Activated T-cell treated with anti-CD3 and anti-CD28 coated beads, Interleukin-2, amount 50 U/mL, for 48 hours (primary cell): ENCODE measurements at regions not wholly inside any gene's neighbourhood (a gene's known extent, or its start where the extent isn't known, plus 50 kb on each side); places are given as distances from the start of the nearest gene placed in this dataset.

Experiments used
- DNase-seq, 2 experiments: peaks; one replicate each; pipeline ENCODE4 v3.0.0-alpha.2; 2020

DNA sequence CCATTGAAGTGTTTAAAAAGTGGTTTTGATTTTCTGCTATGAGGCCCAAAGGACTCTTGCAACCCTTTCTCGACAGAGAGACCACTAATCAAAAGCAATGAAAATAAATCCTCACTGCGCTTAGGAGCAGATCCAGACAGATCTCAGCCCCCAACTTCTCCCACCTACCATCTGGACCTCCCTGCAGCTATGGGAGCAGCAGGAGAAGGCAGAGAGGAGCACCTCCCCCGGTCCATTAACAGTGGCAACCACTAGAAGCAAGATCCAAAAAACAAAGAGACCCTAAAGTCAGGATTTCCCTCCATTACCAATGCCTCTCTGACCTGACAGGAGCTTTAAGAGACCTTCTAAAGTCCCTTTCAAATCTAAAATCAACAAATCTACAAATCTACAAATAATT lies 99.0 kb upstream of the LSM8 start:
- no peak for DNase-seq

DNA sequence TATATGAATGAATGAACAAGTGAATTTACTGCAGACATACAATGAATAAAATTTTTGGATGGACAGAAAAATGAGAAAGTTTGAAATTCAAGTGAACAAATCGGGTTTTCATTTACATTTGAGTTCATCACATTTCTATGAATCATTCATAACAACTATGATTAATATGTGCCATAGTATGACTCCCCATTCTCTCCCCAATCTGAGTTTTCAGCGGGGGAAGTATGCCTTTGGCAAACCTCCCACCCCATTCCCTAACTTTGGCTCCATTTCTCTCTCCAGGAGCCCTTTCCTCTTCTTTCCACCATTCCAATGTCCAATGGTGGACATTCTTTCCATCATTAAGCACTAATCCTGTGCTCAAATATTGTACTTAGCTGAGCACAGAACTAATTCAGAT lies 96.8 kb upstream of the LSM8 start:
- DNase-seq, result no peak

DNA sequence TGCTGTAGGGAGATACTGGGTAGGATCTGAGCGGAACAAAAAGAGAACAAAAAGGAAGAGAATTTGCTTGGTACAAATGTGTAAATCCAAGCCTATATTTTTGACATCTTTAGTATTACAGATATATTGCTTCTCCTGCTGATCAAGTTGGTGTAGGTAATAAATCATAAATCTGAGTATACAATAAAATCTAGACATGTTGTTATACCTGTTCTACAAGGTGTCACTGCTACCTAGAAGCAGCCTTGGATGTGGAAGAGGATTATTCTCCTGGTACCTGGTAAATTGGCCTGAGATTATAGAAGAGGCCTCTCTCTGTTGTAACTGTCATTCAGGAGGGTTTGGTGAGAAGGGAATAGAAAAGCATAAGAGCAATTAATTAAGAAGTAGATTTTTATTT lies 89.9 kb upstream of the LSM8 start:
- no peak for DNase-seq

DNA sequence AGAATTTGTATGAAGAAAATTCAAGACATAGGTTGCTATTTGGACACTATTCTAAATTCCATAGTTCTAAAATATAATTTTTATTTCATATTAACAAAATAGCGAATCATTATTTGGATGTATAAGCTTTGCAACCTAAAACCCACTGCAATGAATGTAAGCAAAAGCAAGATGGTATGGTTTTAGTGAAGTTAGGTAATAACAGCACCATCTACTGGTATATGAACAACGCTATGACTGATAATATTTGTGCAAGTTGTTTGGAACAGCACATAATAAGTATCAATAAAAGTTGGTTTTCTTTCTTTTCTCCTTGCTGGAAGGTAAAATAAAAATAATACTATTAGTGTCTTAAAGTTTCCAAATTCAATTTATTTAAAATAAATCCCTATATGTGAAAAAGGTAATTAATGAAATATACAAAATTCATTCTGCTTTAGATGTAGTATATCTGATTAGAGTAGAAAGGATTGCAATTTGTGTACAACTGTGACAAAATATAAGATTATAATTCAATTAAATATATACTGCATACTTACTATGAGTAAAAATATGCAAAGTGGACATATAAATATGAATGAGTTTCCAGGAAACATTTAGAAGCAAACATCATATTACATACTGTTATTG lies 79.0 kb upstream of the LSM8 start:
- DNase-seq, result no peak

DNA sequence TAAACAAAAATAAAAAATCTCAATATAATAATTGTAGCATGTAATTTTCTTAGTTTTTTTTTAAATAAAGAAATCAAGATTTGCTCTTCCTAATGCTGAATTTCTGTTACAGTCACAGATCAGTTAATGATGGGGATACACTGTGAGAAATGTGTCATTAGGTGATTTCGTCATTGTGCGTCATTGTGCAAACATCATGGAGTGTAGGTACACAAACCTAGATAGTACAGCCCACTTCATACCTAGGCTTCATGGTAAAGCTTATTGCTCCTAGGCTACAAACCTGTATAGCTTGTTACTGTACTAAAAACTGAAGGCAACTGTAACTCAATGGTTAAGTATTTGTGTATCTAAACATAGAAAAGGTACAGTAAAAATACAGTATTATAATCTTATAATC lies 74.4 kb upstream of the LSM8 start:
- DNase-seq, result no peak

DNA sequence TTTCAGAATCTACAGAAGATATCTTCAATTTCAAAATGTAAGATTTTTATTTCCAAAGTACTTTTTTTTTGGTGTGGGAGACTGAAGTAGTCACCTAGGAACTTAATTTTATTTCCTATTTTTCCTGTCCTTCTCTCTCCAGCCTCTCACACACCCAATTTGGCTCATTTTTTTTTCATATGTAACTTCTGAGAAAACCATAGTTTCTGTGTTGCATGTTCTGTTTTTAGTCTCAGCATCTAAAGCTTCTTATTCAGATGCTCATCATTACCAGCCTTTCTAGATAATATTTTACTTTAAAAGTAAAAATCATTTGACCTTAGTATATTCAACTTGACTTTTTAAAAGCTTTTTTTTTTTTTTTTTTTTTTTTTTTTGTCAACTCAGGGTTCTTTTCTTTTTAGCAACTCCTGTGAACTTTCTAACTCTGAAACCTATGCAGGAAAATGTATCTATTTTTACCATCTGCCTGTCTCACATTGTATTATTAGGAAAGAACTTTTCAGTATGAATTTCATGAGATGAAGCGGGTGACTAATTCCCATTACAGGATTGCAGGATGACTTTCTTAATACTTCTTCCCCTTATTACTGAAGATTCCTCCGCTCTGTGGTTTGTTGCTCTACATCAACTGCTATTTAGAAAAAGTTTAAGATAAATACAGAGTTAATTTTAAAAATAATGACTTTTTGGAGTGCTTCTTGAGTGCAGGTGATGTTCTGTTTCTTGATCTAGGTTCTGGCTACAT lies 73.6 kb upstream of the LSM8 start:
- no peak for DNase-seq

DNA sequence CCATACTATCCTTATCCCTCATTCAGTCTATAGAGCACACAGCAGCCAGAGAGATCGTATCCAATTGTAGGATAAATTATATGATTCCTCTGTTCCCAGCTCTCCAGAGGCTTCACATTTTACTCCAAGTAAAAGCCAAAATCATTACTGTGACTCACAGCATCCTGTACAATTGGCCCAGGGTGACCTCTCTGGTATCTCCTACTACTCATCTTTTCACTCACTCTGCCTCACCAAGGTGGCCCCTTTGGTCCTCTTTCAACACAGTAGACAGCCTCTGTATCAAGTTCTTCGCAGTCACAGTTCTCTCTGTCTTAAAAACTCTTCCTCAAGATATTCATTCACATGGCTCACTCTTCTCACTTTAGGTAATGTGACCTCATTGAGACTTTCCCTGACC lies 72.6 kb upstream of the LSM8 start:
- no peak for DNase-seq

DNA sequence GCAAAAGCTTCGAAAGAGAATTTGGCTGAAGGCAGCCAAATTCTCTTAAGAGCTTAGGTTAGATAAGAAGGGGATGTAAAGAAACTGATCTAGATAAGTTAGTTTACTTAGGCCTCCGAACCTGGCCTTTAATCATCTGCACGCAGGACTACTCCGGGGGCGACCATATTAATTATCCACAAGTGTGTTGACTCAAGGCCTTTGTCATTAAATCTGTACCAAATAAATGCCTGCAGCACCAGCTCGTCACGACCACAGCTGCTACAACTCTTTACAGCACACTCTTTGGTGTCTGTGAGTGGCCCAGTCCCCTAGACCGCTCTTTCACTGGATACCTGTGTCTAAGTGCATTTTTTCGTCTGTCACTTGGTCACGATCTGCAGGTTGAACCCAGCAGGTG lies 69.8 kb upstream of the LSM8 start:
- DNase-seq, result no peak

DNA sequence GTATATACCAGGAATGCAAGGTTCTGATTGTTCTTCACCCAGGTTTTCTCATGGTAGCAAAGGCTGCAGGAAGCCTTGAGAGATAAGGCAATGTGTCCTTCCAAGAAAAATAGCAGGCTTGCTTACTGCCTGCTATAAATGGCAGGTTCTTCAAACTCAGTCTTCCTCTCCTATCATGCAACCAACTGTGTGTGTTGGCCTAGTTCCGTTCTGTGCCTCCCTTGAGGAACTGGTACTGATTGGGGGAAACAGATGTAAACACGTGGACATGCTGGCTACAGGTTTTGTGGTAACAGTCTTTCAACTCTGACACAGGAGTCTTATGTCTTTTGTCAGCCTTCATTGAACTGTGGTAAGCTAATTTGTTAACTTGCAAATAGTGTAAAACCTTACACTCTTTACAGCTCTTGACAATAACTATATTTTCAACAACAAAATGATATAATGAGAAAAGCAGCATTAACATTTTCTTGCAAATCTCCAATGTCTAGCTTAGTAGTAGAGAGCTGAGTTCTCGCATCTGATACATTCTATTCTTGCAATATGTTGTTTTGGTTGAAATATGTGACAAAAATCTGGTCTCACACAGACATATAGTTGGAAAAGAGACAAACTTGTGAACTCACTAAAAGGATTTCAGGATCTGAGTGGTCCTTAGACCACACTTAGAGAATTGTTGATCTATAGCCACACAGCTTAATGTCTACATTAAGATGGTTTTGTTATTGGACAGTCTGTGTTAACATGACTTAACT lies 54.7 kb upstream of the LSM8 start:
- DNase-seq, result no peak

DNA sequence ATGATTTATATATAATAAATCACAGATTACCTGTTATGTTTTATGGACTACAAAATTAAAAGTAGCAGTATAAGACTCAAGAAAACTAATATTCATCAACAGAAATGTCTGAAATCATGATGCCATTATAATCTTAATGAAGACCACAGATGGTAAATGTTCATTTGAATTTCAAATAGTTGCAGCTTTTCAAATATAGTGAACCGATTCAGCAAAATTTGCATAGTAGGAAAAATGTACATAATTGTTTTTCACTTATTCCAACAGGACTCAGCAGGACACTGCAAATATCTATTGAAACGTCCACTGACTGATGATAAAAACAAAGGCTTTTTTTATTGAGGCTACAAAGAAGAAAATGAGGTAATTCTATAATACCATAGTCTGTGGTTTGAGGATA lies 51.2 kb upstream of the LSM8 start:
- DNase-seq, result no peak
